CD4-positive, alpha-beta T cell treated with Interferon gamma for 1 hour (primary cell): ENCODE measurements at regions not wholly inside any gene's neighbourhood (a gene's known extent, or its start where the extent isn't known, plus 50 kb on each side); places are given as distances from the start of the nearest gene placed in this dataset.

Experiments used
- DNase-seq: peaks from one replicate; pipeline ENCODE4 v3.0.0-alpha.2; 2020

DNA sequence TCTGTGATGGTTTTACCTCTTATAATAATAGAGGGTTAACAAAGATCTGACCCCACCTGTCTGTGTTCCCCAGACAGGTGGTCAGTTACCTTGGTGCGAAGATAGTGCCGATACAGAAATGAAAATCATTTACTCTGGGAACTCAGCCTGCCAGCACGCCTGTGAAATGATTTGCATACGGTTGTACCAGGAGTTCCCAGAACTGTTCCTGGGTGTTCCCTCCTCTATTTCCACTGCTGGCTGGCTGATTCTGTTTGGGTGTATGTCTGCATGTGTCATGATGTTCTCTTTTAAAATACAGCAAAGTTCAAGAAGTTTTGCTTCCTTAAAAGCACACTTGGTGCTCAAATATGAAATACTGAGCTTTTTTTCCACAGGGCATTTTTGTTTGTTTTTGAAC is 527.1 kb downstream of the FGF9 start:
- DNase-seq: no peak

DNA sequence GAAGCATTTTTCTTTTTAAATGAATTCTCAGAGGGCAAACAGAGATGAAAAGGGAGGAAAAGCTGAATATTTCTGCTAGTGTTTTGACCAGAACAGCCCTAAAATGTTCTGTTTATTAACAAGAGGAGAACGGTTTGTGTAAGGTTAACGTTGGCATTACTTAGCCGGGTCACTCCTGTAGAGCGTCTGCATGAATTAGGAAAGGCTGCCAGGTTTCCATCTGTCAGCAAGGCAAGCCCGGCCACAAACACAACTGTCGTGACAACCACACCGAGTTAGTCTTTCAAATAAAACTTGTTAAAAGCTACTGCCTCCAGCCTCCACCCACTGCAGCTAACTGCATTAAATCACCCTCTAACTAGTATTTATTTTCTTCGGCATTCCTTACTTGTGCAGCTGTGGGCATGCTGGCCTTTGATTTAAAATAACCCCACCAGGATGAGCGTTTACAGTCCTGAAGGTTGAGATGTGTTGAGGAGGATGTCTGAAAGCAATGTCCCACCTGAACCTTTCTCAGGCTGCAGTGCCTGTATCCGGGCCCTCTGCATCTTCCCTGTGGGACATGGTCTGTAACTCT is 527.9 kb downstream of the FGF9 start:
- DNase-seq: no peak

DNA sequence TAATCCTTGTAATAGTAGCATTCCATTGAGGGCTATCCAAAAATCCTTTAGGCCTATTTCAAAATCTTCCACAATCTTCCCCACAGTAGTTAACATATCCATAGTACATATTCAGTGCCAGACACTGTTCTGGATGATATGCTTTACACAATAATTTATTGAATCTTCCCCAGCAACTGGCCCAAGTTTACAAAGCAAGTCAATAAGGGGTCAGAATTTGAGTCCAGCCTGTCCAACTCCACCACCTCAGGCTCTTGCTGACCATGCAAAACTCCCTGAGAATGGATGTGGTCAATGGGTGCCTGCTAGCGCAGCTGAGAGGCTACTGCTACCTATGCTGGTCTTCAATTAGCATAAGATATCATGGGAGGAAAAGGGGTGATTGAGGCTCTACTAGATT is 529.6 kb downstream of the FGF9 start:
- DNase-seq: no peak

DNA sequence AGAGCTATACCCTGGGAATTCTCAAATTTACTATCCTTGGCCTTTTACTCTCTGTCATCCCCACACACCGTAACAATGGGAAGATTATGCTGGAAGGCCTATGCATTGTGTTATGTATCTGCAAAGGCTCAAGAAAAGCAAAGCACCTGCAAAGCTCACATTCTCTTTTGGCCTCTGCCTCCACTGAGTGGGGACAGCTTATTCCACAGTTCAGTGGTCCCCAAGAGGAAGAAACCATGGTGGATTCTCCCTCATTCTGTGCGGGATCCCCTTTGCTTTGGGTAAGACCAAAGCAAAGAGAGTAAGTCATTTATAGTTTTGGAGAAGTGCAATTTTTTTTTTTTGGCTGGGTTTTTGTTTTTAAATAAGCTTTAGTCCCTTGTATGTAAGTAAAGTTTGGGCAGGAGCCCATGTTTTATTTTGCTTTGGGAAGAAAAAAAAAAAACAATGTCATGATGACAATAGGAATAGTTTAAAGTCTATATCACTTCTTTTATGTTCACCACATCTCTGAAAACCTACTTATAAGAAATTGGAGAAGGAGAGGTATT is 530.6 kb downstream of the FGF9 start:
- DNase-seq: no peak

DNA sequence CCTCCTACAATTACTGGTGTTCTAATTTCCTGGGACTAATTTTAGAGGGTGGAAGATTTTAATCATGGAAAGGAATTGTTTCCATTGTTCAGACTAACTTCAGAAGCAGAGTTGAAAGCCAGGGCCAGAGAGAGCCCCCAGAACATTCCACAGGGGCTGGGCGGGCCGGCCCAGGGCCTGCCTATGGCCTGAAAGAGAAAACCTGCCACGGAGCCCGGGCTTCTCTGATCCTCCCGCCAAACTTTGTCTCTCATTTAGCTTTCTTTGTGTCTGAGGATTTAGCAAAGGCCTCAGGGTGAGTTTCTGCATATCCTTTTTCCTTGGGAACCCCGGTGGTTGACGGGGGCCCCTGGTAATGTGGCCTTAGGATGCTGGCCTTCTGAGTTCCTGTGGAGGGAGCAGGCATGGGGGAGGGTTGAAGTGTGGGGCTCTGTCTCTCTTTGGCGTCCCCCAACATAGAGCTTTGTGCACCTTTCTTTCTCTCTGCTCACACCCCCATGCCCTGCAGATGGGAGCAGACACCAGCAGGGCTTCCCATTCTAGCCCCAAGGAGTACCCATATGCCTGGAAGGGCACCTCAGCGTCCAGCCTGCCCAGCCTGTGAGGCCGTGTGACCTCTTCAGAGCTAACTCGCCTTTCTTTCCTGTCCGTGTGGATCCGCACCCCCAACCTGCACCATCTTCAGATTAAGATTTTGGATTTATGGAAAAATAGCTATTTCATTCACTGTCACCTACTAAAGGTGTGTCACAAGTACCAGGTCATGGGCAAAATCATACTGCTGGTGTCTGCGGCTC is 539.5 kb downstream of the FGF9 start:
- no peak for DNase-seq

DNA sequence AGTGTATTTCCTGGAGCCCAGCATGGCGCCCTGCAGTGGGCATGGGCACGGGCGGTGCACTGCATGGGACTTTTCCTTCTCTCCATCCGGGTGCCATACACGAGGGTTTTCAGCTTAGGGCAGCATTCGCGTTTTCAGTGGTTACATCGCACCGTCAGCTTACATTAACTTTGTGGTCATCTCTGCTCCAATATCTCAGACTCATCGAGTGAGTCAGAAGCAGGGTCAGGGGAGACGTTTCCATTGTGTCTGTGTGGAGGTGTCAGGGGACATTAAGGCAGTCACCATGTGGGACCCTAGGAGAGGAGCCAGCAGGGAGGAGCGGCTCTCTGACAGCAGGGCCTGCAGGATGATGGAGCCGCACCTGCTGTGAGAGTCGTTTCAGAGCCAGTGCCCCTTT is 541.0 kb downstream of the FGF9 start:
- DNase-seq: no peak

DNA sequence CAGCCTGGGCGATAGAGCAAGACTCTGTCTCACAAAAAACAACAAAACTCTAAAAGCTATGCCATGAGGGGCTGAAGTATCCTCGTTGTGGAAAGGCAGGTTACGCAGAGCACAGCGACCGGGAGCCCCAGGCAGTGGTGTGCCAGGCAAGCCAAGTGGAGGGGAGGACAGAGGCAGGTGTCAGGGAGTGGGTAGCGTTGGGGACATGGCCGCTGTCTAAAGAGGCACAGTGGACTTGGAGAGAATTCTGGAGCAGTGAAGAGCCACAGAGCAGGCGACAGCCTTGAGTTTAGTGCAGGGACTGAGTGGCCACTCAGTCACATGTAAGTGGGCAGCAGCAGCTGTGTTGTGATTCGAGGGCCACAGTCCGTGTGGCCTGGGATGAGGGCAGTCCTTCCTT is 541.7 kb downstream of the FGF9 start:
- no peak for DNase-seq

DNA sequence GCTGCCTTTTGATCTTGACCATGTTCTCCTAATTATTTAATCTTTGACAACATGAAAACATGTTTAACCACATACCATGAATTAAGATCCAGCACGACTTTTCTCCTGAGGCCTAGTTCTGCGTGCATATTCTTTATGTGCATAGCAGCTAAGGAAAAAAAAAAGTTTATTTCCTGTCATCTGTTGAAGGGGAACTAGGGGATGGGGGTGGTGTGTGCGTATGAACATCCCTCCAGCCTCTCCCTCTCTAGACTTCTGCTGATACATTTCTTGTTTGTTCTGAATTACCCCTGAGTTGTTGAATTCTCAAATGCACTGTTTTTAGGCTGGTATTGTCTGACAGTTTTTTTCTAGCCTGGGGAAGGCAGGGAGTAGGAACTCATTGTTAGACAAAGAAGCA is 543.3 kb downstream of the FGF9 start:
- DNase-seq: no peak

DNA sequence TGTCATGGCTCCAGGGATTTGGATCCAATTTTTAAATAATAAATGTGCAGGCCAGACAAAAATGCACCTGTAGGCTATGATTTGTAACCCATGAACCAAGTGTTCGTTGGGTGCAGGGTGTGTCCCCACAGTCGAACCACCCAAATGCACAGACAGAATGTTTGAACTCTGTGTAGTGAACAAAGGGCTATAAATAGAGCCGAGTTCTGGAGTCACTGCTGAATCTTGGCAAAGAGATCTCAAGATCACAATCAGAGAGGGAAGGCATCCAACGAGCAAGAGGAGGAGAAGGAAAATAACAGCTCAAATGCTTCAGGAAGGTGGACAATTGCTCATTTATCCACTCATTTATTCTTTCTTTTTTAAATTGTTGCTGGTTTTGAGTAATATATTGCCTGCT is 547.9 kb downstream of the FGF9 start:
- no peak for DNase-seq

DNA sequence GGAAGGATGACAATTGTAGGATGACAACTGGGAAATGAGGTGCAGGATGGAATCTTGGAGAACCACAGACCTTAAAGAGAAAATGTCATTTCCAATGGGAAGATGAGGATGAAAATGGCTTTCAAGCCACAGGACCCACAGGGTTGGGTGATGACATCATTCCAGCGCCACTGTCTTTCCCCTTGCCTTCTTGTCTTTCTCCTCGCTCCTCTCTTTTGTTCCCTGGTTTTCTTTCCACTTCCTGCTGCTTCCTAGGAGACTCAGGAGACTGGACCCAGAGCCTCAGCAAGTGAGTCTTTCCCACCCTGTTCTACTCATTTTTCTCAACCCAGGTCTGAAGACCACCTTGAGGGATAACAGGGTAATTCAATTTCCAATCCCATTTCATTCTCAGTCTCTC is 548.8 kb downstream of the FGF9 start:
- no peak for DNase-seq

DNA sequence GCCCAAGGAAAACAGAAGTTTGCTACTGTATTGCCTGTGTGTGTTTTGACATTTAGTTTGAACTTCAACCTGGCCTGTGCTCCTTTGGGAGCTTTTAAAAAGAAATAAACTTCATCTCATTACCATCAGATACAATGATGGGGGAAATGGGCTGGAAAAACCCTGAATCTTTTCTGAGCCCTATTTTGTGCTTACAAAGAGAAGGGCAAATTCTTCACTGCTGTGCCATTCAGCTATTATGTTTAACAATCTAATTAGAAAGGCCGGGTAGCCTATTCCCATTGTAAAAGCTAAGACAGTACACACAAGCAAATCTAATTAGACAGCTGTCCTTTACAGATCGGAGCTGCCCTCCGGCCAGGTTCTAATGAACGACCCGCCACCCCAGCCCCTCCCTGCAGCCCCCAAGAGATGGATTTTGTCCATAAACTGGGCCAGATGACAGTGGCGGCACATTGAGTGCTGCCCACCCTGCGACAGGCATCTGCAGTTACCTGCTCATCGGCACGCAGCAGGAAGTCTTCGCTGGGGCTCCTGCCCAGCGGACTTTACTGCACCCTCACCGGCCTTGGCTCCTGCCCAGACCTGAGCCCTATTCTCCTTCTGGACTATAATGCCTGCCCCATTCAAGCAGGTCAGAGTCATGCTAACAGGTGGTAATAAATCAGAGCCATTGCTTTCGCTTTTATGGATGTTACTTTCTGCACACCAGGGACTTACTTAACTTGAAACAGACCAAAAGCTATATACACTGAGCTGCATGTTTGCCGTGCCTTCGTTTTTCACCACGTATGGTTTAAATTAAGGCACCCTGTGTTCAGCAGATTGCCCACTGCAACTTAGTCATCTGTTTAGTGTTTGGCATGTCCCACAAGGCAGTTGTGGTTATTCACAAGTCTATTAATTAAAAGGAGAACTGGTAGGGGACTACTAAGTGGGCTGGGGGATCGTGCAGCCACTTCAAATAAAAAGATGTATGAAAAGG is 549.6 kb downstream of the FGF9 start:
- no peak for DNase-seq

DNA sequence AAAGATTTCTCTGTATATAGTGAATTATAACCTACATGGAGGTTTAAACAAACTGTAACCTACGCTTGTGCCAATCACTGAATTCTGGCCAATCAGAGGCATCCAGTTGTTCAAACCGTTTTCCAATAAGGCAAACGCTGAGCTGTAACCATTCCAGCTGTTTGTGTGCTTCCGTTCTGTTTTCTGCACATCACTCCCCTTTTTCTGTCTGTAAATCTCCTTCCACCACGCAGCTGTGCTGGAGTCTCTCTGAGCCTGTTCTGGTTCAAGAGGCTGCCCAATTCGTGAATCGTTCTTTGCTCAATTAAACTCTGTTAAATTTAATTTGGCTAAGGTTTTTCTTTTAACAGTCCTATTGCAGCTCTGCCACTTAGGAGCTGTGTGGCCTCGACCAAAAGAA is 552.5 kb downstream of the FGF9 start:
- no peak for DNase-seq

DNA sequence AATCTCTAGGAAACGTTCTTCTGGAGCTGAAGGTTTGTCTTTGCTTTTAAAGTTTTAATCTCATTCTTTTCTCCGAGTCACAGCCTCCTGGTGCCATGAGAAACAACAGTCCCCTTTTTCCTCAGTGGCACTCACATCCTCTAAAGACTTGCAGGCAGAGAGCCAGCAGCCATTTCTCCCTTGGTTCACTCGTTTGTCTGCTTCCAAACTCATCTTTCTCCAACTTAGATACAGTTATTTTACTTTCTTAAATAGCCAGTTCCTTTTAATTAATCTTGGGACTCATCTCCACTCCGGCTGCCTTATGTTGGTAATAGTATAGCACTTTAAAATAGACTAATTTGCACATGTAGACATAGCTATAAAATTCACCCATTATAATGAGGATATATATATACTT is 555.2 kb downstream of the FGF9 start:
- DNase-seq: no peak

DNA sequence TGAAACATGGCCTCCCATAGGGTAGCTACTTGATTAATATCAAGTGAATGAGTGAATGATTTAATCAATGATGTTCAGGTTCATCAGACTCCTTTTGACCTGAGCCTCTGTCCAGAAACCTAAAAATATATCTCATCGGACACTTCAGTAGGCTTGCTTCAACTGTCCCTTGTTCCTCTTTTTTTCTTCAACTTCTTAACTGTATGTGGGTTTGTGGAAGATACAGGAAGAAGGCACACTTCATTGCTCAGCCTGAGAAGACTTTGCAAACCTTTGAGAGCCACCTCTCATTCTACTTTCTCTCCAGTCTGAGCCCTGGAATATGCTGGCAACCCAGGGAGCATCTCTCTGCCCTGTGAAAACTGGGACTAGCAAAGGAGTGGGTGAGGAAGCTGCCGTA is 557.0 kb downstream of the FGF9 start:
- DNase-seq: no peak

DNA sequence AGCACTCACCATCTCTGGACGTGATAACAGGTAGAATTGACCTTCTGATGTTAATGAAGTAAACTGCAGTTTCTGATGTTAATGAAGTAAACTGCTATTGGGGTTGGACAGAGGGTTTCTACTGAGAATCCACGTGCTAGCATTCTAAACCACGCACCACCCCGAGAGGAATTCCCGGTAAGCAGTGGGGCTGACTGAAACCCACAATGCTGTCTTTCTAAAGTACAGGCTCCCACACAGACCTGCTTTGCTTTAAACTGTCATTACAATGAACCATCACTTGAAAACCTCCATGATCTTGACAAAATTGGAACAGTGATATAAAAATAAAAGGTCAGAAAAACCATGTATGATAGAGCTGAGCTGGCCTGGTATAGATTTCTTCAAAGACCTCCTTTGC is 559.0 kb downstream of the FGF9 start:
- DNase-seq: no peak

DNA sequence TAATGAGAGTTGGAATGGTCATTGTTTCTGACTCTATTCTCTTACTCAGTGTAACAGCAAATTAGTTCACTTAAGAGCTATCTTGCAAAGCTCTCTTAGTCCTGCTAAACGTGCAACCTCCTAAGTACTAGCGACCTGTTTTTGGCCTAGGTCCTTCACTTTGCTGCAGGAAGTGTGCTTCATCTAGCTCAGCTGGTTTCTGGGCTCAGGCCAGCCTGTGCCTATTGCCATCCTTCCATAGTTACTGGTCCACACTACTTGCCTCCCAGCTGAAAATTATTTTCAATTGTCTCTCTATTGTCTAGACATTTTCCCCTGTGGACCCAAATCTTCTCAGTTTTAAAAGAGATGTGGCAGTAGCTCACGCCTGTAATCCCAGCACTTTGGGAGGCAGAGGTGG is 561.3 kb downstream of the FGF9 start:
- DNase-seq: no peak

DNA sequence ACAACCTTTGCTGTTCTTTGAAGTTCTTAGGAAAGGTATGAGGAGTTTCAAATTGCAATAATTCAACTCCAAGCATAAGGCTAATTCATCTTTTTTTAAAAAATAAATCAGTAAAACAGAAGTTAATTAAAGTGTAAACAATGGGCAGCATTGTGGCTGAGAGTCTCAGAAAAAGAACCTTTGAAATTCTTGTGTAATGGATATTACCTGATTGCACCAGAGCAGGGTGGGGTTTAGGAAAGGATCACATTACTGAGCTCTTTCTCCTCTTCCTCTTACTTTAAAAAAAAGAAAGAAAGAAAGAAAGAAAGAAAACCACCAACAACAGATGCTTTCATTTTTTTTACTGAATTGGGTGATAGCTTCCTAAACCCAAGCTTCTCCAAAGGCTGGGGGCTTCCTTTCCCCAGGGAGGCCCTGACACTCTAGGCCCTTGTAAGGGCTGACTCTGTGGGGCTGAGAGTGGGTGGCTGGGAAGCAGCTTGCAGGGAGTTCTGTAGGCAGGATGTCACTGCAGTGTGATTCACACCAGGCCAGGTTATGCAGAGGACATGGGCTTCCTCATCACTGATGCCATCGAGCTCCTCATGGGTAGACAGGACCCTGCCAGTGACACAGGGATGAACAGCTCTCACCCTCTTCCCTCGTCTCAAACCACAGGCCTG is 564.5 kb downstream of the FGF9 start:
- DNase-seq: no peak

DNA sequence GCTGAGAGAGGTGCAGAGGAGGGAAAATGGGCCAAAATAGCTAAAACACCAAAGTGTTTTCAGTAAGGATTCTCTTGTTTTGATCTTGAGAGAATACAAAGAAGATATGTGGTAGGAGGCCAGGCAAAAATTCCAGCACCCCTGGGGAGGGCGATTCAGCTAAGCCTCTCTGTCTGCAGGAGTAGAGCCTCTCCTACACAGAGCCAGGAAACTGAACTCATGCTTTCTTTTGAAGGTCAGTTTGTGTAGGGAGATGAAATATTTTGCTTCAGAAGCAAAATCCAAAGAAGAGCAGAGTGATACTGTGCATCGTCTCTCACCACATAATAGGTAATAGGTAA is 565.0 kb downstream of the FGF9 start:
- DNase-seq: no peak

DNA sequence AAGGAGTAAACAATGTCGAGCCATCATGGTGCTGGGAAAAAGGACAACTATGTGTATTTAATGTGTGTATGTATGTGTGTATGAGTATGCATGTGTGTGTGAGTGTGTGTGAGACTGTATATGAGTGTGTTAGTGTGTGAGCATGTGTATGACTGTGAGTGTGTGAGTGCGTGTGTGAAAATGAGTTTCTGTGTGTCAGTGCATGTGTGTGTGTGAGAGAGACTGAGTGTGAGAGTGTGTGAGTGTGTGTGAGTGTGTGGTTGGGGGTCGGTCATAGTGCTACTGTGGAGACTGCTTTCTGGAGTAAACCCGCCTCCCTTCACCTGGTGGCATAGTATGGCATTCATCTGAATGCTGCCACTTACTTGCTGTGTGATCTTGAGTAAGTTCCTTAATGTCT is 567.4 kb downstream of the FGF9 start:
- no peak for DNase-seq

DNA sequence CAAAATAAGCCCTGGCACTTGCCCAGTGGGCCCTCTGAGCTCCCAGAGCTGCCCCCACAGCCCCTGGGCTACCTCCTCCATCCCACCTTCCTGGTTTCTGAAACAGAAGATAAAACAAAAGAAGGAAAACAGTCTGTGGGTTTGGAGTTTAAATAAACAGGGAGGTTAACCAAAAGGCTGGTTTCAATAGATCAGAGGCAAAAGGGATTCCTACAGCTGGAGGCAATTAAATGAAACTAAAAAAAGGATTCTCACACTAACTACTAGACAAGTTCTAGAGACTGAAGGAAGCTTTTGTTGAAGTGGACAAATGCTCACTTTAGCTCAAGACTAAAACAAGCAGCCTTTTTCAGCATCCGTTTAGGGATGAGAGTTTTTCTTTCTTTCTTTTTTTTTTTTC is 569.8 kb downstream of the FGF9 start:
- DNase-seq: no peak

DNA sequence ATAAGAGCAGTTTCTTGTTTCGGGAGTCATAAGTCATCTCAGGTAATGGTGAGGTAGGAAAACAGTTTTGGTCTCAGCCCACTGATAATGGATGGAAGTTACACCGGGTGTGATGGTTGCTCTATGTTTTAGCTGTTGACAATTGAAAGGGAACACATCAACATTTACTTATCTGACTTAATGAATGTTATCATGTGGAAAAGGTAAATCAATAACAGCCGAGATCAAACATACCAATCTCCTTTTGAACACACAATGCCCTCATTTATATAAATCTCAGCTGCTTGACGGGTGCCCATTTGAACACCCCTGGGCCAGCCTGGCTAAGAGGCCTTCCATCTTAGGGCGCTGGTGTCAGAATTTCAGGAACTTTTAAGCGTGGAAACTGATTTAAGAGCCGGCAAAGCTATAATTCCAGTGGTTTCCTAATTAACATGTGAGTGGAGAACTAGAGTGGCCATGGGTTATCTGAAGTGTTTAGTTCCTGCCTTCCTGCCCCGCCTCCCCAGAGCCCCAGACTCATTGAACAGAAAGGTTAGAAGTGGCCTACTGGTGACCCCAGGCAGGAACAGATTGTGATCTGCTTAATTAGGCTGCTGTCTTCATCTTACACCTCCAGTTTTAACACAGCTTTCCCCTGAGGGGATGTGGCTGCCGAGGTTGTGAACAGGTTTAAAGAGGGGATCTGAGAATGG is 572.7 kb downstream of the FGF9 start:
- DNase-seq: no peak

DNA sequence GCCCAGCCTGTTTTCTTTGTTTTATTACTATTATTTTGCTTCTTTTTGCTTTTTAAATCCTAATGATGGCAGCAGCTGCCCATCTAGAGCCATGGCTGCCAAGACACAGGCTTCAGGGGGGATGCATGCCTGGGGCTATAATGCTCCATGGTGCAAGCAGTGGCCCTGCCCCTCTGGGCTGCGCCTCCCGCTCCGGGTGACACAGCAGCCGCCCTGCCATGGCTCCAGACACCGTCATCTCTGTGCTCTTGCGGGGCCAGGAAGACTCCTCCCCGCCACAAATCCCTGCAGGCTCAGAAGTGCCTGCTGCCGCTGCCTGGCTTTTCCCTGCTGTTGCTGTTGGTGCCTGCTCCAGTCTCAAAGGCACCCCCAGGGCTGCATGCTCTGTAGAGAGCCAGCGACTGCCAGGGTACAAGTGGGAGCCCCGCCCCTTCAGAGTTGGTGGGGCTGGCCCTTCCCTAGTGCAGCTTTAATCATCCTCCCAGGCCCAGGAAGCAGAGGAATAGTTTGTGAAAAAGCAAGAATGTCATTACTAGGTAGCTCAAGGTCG is 581.5 kb downstream of the FGF9 start:
- DNase-seq: no peak
